MM.1S (cell line): ENCODE measurements at regions not wholly inside any gene's neighbourhood (a gene's known extent, or its start where the extent isn't known, plus 50 kb on each side); places are given as distances from the start of the nearest gene placed in this dataset.

Source experiments
- CTCF ChIP-seq: fragments of 300-600 bp; sonication (generic); IDR thresholded peaks from 2 replicates; pipeline ENCODE4 v1.5.1; 2016; ENCODE audit warnings: antibody characterized with exemption, low read length, mixed read lengths
- EZH2 ChIP-seq: fragments of 300-600 bp; sonication (generic); optimal IDR thresholded peaks from 2 replicates; pipeline ENCODE3; 2017; ENCODE audit warnings: low read depth, mild to moderate bottlenecking, antibody characterized with exemption, low read length, mixed read lengths
- EZH2phosphoT487 ChIP-seq: fragments of 300-600 bp; sonication (generic); IDR thresholded peaks from 2 replicates; pipeline ENCODE4 v1.6.1; 2018; ENCODE audit warnings: antibody characterized with exemption, low read length

- TF ChIP-seq CTCF, result no peak
- TF ChIP-seq EZH2, result no peak
- no peak for TF ChIP-seq EZH2phosphoT487
Observed at GRCh38 chr21:27094184-27094948, 127.5 kb upstream of the ADAMTS5 start.
